ENCODE measurements at regions not wholly inside any gene's neighbourhood (a gene's known extent, or its start where the extent isn't known, plus 50 kb on each side); places are given as distances from the start of the nearest gene placed in this dataset.

DNA sequence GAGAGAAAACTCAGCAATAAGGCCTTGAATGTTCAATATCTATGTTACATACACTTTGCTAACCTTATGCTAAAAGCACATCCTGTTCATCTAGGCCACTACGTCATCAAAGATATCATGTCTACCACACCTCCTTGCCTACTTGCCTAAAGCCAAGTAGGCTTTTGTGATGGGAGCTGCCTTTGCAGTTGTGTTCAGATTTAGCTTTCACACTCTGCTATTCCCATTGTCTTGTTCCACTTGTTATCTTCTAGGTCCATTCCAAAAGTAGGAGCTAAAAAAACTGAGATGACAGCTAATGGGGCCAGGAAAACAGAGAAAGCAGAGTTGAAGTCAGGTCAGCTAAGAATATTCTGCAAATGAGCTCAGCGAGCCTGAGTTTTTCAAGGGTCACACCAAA, 153.6 kb upstream of the EDNRA start:
- no peaks in the 10 kb centered on the region for H3K9me3 ChIP-seq (ENCODE audit: control insufficient read depth in 1 of 2, low read length in 2 of 2)
- no peaks in the 10 kb centered on the region for H3K36me3 ChIP-seq (ENCODE audit: control insufficient read depth in 1 of 2, insufficient read depth in 2 of 2, low read length in 2 of 2)
- no peak overlapping the region for H3K27ac ChIP-seq (ENCODE audit: low read length)
- H3K4me1 ChIP-seq (ENCODE audit: control insufficient read depth in 1 of 2, insufficient read depth in 2 of 2, low read length in 2 of 2) = no peaks in the 10 kb centered on the region
- no peak overlapping the region for H3K4me3 ChIP-seq (ENCODE audit: low read depth in 1 of 2, low read length in 2 of 2)
- H3K27me3 ChIP-seq (ENCODE audit: low read depth, low read length) = no peaks in the 10 kb centered on the region

DNA sequence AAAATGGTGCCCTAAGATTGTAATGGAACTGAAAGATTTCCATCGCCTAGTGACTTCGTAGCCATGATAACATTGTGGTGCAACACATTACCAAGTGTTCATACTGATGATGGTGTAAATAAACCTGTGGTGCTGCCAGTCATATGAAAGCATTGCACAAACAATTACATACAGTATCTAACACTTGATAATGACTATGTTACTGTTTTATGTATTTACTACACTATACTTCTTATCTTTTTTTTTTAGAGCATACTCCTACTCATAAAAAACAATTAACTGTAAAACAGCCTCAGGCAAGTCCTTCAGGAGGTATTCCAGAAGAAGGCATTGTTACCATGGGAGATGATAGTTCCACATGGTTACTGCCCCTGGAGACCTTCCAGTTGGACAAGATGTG, 152.7 kb upstream of the EDNRA start:
- Histone ChIP-seq H3K9me3 (ENCODE audit: control insufficient read depth in 1 of 2, low read length in 2 of 2) (no peaks in the 10 kb centered on the region), H3K4me3 (ENCODE audit: low read depth in 1 of 2, low read length in 2 of 2) (no peak overlapping the region), H3K27me3 (ENCODE audit: low read depth, low read length) (no peaks in the 10 kb centered on the region), H3K4me1 (ENCODE audit: control insufficient read depth in 1 of 2, insufficient read depth in 2 of 2, low read length in 2 of 2) (no peaks in the 10 kb centered on the region), H3K27ac (ENCODE audit: low read length) (no peak overlapping the region), H3K36me3 (ENCODE audit: control insufficient read depth in 1 of 2, insufficient read depth in 2 of 2, low read length in 2 of 2) (no peaks in the 10 kb centered on the region)

DNA sequence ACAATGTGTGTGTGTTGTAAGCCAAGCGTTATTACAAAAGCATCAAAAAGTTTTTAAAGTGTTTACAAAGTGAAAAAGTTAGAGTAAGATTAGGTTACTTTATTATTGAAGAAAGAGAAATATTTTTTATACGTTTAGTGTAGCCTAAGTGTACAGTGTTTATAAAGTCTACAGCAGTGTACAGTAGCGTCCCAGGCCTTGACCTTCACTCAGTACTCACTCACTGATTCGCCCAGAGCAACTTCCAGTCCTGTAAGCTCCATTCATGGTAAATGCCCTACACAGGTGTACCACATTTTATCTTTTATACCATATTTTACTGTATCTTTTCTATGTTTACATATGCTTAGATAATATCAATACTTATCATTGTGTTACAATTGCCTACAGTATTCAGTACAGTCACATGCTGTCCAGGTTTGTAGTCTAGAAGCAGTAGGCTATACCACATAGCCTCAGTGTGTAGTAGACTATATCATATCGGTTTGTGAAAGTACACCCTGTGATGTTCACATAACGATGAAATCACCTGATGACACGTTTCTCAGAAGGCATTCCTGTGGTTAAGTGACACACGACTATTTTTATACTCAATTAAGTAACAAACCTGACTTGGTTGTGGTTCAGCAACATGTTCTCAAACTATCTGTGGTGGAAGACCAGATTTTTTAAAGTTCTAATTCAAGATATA, 152.0 kb upstream of the EDNRA start:
- Histone ChIP-seq H3K9me3 (ENCODE audit: control insufficient read depth in 1 of 2, low read length in 2 of 2) (no peaks in the 10 kb centered on the region), H3K27ac (ENCODE audit: low read length) (no peak overlapping the region), H3K4me3 (ENCODE audit: low read depth in 1 of 2, low read length in 2 of 2) (no peak overlapping the region), H3K4me1 (ENCODE audit: control insufficient read depth in 1 of 2, insufficient read depth in 2 of 2, low read length in 2 of 2) (peaks cover 0 to 4% of the 10 kb centered on the region in 2 donors), H3K36me3 (ENCODE audit: control insufficient read depth in 1 of 2, insufficient read depth in 2 of 2, low read length in 2 of 2) (no peaks in the 10 kb centered on the region), H3K27me3 (ENCODE audit: low read depth, low read length) (no peaks in the 10 kb centered on the region)

DNA sequence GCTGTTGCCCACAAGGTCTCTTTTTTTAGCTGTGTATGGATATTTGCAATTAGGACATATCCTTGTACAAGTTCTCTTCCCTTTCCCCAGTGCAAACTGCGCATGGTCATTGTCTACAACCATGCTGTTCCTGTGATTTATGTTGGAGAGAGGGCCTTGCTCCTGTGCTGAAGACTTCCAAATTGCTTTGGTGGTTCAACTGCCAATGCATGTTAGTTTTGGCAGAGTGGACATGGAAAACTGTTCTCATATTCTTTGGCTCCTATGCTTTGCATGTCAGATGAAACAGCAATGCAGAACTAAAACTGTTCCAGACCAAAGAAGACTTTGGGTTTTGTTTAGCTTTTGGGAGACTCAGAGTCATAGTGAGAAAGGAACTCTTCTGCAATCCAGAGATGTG, 148.8 kb upstream of the EDNRA start:
- Histone ChIP-seq H3K36me3 (ENCODE audit: control insufficient read depth in 1 of 2, insufficient read depth in 2 of 2, low read length in 2 of 2) (no peaks in the 10 kb centered on the region), H3K27me3 (ENCODE audit: low read depth, low read length) (no peaks in the 10 kb centered on the region), H3K27ac (ENCODE audit: low read length) (no peak overlapping the region), H3K4me3 (ENCODE audit: low read depth in 1 of 2, low read length in 2 of 2) (no peak overlapping the region), H3K4me1 (ENCODE audit: control insufficient read depth in 1 of 2, insufficient read depth in 2 of 2, low read length in 2 of 2) (peaks cover 0 to 11% of the 10 kb centered on the region in 2 donors), H3K9me3 (ENCODE audit: control insufficient read depth in 1 of 2, low read length in 2 of 2) (no peaks in the 10 kb centered on the region)

DNA sequence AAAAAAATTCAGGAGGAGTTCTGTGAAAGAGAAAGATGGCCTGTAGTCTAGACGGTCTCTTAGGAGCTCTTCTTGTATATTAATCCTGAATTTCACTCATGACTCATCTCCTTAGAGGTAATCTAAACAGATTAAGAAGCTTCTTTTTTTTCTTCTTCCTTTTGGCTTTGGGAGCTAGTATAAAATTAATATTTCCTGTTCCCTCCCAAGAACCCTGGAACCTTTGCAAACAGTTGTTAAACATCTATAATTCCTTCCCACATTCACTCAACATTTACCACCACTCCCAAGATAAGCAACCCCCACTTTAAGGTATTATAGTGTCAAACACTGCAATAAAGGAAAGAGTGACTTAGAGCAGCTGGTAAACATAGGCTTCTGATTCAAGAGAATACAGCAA, 146.4 kb upstream of the EDNRA start:
- H3K9me3 ChIP-seq (ENCODE audit: control insufficient read depth in 1 of 2, low read length in 2 of 2) = no peaks in the 10 kb centered on the region
- H3K4me3 ChIP-seq (ENCODE audit: low read depth in 1 of 2, low read length in 2 of 2) = no peak overlapping the region
- no peaks in the 10 kb centered on the region for H3K36me3 ChIP-seq (ENCODE audit: control insufficient read depth in 1 of 2, insufficient read depth in 2 of 2, low read length in 2 of 2)
- H3K27ac ChIP-seq (ENCODE audit: low read length) = no peak overlapping the region
- H3K4me1 ChIP-seq (ENCODE audit: control insufficient read depth in 1 of 2, insufficient read depth in 2 of 2, low read length in 2 of 2) = peaks cover 0 to 11% of the 10 kb centered on the region in 2 donors
- H3K27me3 ChIP-seq (ENCODE audit: low read depth, low read length) = no peaks in the 10 kb centered on the region

DNA sequence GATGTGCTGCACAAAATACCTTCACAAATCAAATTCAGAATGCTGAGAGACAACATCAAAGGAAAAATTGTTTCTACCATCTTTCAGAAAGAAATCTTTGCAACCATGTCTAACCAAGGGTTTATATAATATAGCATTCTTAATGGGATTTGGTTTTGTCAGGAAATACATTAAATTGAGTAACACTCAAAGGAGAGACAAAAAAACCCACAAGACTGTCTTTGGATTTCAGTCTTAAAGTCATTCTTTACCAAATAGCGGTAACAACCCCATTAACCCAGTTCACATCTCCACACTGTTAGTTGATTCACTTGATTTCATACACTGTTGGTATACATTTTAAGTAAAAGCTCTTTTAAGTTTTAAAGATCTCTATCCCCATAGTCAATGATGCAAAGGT, 145.7 kb upstream of the EDNRA start:
- H3K4me3 ChIP-seq (ENCODE audit: low read depth in 1 of 2, low read length in 2 of 2) = no peak overlapping the region
- H3K27ac ChIP-seq (ENCODE audit: low read length) = no peak overlapping the region
- no peaks in the 10 kb centered on the region for H3K27me3 ChIP-seq (ENCODE audit: low read depth, low read length)
- peaks cover 0 to 11% of the 10 kb centered on the region in 2 donors for H3K4me1 ChIP-seq (ENCODE audit: control insufficient read depth in 1 of 2, insufficient read depth in 2 of 2, low read length in 2 of 2)
- no peaks in the 10 kb centered on the region for H3K36me3 ChIP-seq (ENCODE audit: control insufficient read depth in 1 of 2, insufficient read depth in 2 of 2, low read length in 2 of 2)
- no peaks in the 10 kb centered on the region for H3K9me3 ChIP-seq (ENCODE audit: control insufficient read depth in 1 of 2, low read length in 2 of 2)

DNA sequence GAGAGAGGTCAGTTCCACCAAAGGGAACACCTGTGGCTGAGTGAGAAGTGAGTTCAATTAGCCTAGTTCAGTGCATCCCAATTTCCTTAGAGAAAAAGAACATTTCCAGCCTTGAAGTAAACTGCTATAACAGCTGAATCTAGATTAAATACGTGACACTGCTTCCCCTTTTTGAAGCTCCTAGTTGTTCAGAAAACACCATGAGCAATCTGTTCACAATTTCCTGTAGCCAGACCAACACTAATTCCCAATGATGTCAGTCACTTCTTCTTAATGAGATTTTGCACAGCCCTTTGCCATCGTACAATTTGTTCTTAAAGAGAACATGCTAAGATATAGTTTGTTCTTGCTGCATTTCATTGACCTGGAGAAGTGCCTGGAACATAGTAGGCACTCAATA, 144.6 kb upstream of the EDNRA start:
- peaks cover 0 to 11% of the 10 kb centered on the region in 2 donors for H3K4me1 ChIP-seq (ENCODE audit: control insufficient read depth in 1 of 2, insufficient read depth in 2 of 2, low read length in 2 of 2)
- H3K4me3 ChIP-seq (ENCODE audit: low read depth in 1 of 2, low read length in 2 of 2) = no peak overlapping the region
- no peak overlapping the region for H3K27ac ChIP-seq (ENCODE audit: low read length)
- no peaks in the 10 kb centered on the region for H3K36me3 ChIP-seq (ENCODE audit: control insufficient read depth in 1 of 2, insufficient read depth in 2 of 2, low read length in 2 of 2)
- no peaks in the 10 kb centered on the region for H3K27me3 ChIP-seq (ENCODE audit: low read depth, low read length)
- no peaks in the 10 kb centered on the region for H3K9me3 ChIP-seq (ENCODE audit: control insufficient read depth in 1 of 2, low read length in 2 of 2)

DNA sequence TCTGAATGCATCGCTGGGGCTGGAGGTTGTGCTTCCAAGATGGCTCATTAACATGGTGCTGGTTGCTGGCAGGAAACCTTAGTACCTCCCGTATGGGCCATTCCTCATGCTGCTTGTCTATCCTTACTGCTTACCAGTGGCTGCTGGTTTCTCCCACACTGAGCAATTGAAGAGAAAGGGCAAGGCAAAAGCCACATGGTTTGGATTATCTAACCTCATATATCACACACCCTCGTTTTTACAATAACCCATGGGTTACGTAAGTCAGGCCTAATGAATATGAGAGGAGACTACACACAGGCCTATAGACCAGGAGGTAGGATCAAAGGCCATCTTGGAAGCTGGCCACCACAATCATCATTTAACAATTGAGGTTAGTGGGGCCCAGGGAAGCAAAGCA, 141.8 kb upstream of the EDNRA start:
- Histone ChIP-seq H3K36me3 (ENCODE audit: control insufficient read depth in 1 of 2, insufficient read depth in 2 of 2, low read length in 2 of 2) (no peaks in the 10 kb centered on the region), H3K4me1 (ENCODE audit: control insufficient read depth in 1 of 2, insufficient read depth in 2 of 2, low read length in 2 of 2) (peaks cover 0 to 5% of the 10 kb centered on the region in 2 donors), H3K27ac (ENCODE audit: low read length) (no peak overlapping the region), H3K27me3 (ENCODE audit: low read depth, low read length) (no peaks in the 10 kb centered on the region), H3K4me3 (ENCODE audit: low read depth in 1 of 2, low read length in 2 of 2) (no peak overlapping the region), H3K9me3 (ENCODE audit: control insufficient read depth in 1 of 2, low read length in 2 of 2) (no peaks in the 10 kb centered on the region)

DNA sequence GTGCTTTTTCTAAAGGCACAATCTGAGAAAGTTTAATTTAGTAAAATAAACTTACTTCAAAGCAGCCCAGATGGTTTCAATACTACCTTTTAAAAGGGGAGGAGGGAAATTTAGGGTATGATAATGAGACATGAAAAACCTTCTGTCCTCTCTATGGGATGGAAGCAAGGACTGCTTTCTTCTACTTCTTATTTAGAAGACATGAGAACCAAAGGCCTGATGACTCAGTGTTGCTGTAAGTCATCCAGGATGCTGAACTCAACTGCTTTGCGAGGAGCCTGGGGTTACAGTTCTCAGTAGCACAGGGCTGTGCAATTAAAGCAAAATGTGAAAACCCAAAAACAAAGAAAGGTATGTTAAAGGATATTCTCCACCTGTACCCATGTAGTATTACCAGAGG, 140.8 kb upstream of the EDNRA start:
- H3K36me3 ChIP-seq (ENCODE audit: control insufficient read depth in 1 of 2, insufficient read depth in 2 of 2, low read length in 2 of 2) = no peaks in the 10 kb centered on the region
- no peak overlapping the region for H3K4me3 ChIP-seq (ENCODE audit: low read depth in 1 of 2, low read length in 2 of 2)
- no peak overlapping the region for H3K27ac ChIP-seq (ENCODE audit: low read length)
- H3K9me3 ChIP-seq (ENCODE audit: control insufficient read depth in 1 of 2, low read length in 2 of 2) = no peaks in the 10 kb centered on the region
- no peaks in the 10 kb centered on the region for H3K4me1 ChIP-seq (ENCODE audit: control insufficient read depth in 1 of 2, insufficient read depth in 2 of 2, low read length in 2 of 2)
- H3K27me3 ChIP-seq (ENCODE audit: low read depth, low read length) = no peaks in the 10 kb centered on the region

DNA sequence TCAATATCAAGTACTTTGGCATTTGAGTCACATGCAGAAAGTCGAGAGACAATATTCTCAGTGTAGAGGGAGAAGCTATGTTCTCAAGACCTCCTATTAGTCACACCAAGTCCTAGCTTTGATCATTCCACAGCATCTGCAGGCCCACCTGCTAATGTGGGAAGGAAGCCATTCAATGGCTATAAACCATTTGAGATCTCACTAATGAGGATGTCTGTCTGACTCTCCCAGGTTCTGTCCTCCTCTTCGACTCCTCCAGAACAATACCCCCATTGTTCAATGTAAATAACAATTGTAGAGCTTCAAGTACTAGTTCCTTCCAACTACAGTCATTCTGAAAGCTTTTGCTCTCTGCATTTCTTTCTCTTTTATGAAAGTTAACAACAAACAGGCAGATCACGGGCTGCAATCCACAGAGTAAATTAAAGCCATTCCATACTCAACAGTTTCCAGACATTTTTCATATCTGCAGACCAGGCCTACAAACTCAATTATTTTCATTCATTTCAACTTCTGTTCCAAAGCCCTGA, 140.2 kb upstream of the EDNRA start:
- no peaks in the 10 kb centered on the region for H3K27me3 ChIP-seq (ENCODE audit: low read depth, low read length)
- H3K27ac ChIP-seq (ENCODE audit: low read length) = no peak overlapping the region
- H3K36me3 ChIP-seq (ENCODE audit: control insufficient read depth in 1 of 2, insufficient read depth in 2 of 2, low read length in 2 of 2) = no peaks in the 10 kb centered on the region
- no peaks in the 10 kb centered on the region for H3K9me3 ChIP-seq (ENCODE audit: control insufficient read depth in 1 of 2, low read length in 2 of 2)
- no peak overlapping the region for H3K4me3 ChIP-seq (ENCODE audit: low read depth in 1 of 2, low read length in 2 of 2)
- no peaks in the 10 kb centered on the region for H3K4me1 ChIP-seq (ENCODE audit: control insufficient read depth in 1 of 2, insufficient read depth in 2 of 2, low read length in 2 of 2)

DNA sequence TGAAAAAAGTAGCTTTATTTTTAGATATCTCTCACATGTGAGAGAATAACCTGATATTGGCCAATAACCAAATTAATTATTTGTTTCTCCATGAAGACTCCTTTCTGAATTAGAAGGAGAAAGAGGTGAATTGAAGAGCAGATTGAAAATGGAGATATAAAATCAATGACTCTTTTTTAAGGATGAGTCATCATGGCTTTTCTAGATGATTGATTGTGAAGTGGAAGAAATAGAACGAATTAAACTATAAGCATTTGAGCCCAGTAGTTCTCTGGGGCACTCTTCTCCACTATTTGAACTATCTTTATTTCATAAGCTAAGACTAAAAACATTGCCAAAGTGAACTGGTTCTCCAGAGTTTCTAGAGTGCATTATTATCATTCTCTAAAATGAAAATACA, 137.2 kb upstream of the EDNRA start:
- H3K36me3 ChIP-seq (ENCODE audit: control insufficient read depth in 1 of 2, insufficient read depth in 2 of 2, low read length in 2 of 2) = no peaks in the 10 kb centered on the region
- no peaks in the 10 kb centered on the region for H3K27me3 ChIP-seq (ENCODE audit: low read depth, low read length)
- no peak overlapping the region for H3K4me3 ChIP-seq (ENCODE audit: low read depth in 1 of 2, low read length in 2 of 2)
- no peaks in the 10 kb centered on the region for H3K9me3 ChIP-seq (ENCODE audit: control insufficient read depth in 1 of 2, low read length in 2 of 2)
- no peaks in the 10 kb centered on the region for H3K4me1 ChIP-seq (ENCODE audit: control insufficient read depth in 1 of 2, insufficient read depth in 2 of 2, low read length in 2 of 2)
- H3K27ac ChIP-seq (ENCODE audit: low read length) = no peak overlapping the region

DNA sequence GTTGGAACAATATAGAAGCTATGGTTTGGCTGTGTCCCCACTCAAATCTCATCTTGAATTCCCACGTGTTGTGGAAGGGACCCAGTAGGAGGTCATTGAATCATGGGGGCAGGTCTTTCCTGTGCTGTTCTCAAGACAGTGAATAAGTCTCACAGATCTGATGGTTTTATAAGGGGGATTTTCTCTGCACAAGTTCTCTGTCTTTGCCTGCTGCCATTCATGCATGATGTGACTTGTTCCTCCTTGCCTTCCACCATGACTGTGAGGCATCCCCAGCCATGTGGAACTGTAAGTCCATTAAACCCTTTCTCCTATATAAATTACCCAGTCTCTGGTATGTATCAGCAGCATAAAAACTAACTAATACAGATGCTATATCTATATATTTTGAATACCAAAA, 135.2 kb upstream of the EDNRA start:
- Histone ChIP-seq H3K9me3 (ENCODE audit: control insufficient read depth in 1 of 2, low read length in 2 of 2) (no peaks in the 10 kb centered on the region), H3K36me3 (ENCODE audit: control insufficient read depth in 1 of 2, insufficient read depth in 2 of 2, low read length in 2 of 2) (no peaks in the 10 kb centered on the region), H3K4me3 (ENCODE audit: low read depth in 1 of 2, low read length in 2 of 2) (no peak overlapping the region), H3K27me3 (ENCODE audit: low read depth, low read length) (no peaks in the 10 kb centered on the region), H3K4me1 (ENCODE audit: control insufficient read depth in 1 of 2, insufficient read depth in 2 of 2, low read length in 2 of 2) (no peaks in the 10 kb centered on the region), H3K27ac (ENCODE audit: low read length) (no peak overlapping the region)
